BJ (cell line): ENCODE measurements at regions not wholly inside any gene's neighbourhood (a gene's known extent, or its start where the extent isn't known, plus 50 kb on each side); places are given as distances from the start of the nearest gene placed in this dataset.

Source experiments
- CTCF ChIA-PET: fragments of 350-600 bp; formaldehyde crosslinking; extraction: SDS; loops from one replicate; lab custom pipeline; 2021; ENCODE audit warnings: antibody characterized with exemption, inconsistent platforms; lab: Yijun Ruan, JAX
- POLR2A ChIA-PET: fragments of 300-600 bp; sonication (Branson Sonifier 250); formaldehyde crosslinking; extraction: SDS; loops from one replicate; lab custom pipeline; 2021; ENCODE audit warnings: antibody characterized with exemption; lab: Charles Lee
- DNase-seq: peaks from one replicate; pipeline ENCODE4 v3.0.0-alpha.2; 2011; ENCODE audit warnings: low read depth
- H3K27me3 ChIP-seq: 2 replicates; pipeline ENCODE4 v1.6.0; 2011; ENCODE audit warnings: low read length; ENCODE audit not compliant: control insufficient read depth, insufficient read depth
- H3K36me3 ChIP-seq: 2 replicates; pipeline ENCODE4 v1.5.1; 2011; ENCODE audit warnings: low read length; ENCODE audit not compliant: control insufficient read depth, insufficient read depth
- H3K4me3 ChIP-seq: 2 replicates; pipeline ENCODE4 v1.5.1; 2011; ENCODE audit warnings: low read depth, mild to moderate bottlenecking, control low read depth, low read length
- TF ChIP-seq, protein P1 (sequence below): IDR thresholded peaks from 2 replicates; pipeline ENCODE4 v1.5.1; 2011; ENCODE audit warnings: low read depth, mild to moderate bottlenecking, control low read depth, inconsistent platforms, low read length, moderate library complexity; ENCODE audit not compliant: insufficient read depth

DNA sequence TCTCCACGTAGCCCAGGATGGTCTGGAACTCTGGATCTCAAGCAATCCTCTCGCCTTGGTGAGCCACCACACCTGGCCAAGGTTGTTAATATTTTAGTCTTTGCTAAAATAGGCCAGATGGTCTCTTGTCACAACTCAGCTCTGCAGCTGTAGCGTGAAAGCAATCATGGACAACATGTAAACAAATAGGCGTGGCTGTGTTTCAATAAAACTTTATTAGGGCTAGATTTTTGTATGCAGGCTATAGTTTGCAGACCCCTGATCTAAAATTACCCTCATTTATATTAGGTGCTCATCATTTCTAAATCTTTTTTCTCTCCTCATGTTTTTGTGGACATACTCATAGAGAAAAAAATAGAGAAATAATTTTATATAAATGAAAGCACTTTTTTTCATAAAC lies 72.1 kb upstream of the SLC28A3 start:
- POLR2A ChIA-PET = no interaction called here
- Histone ChIP-seq H3K36me3 (no peaks in the 10 kb centered on the region), H3K27me3 (no peaks in the 10 kb centered on the region), H3K4me3 (no peak overlapping the region)
- DNase-seq = no peak
- CTCF ChIA-PET = interaction anchor here (1.9 kb wide), 1 partner anchor 15 kb away, joined by 6 read pairs; no protein-coding TSS in a partner anchor
- TF ChIP-seq, protein P1, sequence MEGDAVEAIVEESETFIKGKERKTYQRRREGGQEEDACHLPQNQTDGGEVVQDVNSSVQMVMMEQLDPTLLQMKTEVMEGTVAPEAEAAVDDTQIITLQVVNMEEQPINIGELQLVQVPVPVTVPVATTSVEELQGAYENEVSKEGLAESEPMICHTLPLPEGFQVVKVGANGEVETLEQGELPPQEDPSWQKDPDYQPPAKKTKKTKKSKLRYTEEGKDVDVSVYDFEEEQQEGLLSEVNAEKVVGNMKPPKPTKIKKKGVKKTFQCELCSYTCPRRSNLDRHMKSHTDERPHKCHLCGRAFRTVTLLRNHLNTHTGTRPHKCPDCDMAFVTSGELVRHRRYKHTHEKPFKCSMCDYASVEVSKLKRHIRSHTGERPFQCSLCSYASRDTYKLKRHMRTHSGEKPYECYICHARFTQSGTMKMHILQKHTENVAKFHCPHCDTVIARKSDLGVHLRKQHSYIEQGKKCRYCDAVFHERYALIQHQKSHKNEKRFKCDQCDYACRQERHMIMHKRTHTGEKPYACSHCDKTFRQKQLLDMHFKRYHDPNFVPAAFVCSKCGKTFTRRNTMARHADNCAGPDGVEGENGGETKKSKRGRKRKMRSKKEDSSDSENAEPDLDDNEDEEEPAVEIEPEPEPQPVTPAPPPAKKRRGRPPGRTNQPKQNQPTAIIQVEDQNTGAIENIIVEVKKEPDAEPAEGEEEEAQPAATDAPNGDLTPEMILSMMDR = no peak

DNA sequence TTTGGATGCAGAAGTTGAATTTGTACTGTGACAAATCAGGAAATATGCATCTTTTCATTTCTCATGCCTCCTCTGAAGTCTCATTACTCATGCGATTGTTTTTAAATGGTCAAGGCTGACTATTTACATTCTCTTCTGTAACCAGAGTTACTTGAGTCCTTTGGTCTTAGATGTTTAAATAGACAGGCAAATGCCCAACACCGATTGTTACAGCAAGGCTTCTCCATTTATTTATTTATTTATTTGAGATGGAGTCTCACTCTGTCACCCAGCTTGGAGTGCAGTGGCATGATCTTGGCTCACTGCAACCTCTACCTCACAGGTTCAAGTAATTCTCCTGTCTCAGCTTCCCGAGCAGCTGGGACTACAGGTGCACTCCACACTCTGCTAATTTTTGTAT lies 72.7 kb upstream of the SLC28A3 start:
- no peak for DNase-seq
- H3K27me3 ChIP-seq = no peaks in the 10 kb centered on the region
- POLR2A ChIA-PET = no interaction called here
- H3K4me3 ChIP-seq = no peak overlapping the region
- H3K36me3 ChIP-seq = no peaks in the 10 kb centered on the region
- CTCF ChIA-PET = interaction anchor here (1.7 to 1.9 kb wide), 2 partner anchors 9 to 16 kb away, joined by 5 to 6 read pairs; no protein-coding TSS in a partner anchor
- TF ChIP-seq, protein P1 = no peak

DNA sequence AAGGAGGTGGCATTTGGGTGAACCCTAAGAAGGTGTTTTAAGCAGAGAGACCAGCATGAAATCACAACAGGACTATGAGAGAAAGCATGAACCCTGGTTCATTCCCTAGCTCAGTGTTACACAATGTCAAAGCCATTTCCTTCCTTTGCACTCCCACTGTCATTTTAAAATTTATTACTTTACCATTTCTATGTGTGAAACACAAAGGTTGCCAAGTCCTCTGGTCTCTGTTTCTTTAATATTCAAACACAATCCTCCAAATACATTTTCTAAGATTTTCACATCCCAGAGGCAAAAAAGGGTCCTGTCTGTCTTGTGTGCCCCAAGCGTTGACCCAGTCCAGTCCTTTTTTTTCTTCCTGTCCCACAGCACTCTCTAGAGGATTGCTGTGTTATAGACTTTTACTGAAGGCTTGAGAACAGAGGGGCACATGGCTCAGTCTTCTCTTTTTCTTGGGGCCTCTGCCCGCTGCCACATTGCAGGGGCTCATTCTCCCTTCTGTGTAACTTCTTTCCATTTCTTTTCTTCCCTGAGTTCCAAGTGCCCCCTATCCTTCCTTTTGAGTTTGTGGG lies 78.6 kb upstream of the SLC28A3 start:
- no peak overlapping the region for H3K4me3 ChIP-seq
- ChIA-PET POLR2A (no interaction called here), CTCF (no interaction called here)
- no peaks in the 10 kb centered on the region for H3K27me3 ChIP-seq
- no peaks in the 10 kb centered on the region for H3K36me3 ChIP-seq
- DNase-seq = no peak
- TF ChIP-seq, protein P1 = no peak

DNA sequence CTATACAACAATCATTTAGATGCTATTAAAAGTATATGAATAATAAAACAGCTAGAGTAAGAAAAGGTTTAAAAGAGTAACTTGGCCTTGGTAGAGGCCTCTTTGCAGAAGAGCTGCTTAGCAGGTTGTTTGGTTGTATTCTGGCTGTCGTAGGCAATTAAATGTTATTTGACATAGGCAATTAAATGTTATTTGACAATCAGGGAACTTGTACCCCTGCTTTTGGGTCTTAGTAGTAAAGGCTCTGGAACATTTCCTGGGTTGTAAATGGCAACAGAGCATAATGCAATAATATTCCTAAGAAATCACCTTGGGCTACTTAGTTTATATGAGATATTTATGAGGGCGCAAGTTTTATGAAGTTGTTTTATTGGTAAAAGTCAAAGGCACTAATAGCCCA lies 84.4 kb upstream of the SLC28A3 start:
- H3K27me3 ChIP-seq = no peaks in the 10 kb centered on the region
- no peak for DNase-seq
- H3K36me3 ChIP-seq = no peaks in the 10 kb centered on the region
- H3K4me3 ChIP-seq = no peak overlapping the region
- TF ChIP-seq, protein P1 = no peak
- ChIA-PET CTCF (interaction anchor here (0.6 to 0.7 kb wide), 3 partner anchors 211 to 996 kb away, joined by 3 read pairs; no protein-coding TSS in a partner anchor), POLR2A (no interaction called here)

DNA sequence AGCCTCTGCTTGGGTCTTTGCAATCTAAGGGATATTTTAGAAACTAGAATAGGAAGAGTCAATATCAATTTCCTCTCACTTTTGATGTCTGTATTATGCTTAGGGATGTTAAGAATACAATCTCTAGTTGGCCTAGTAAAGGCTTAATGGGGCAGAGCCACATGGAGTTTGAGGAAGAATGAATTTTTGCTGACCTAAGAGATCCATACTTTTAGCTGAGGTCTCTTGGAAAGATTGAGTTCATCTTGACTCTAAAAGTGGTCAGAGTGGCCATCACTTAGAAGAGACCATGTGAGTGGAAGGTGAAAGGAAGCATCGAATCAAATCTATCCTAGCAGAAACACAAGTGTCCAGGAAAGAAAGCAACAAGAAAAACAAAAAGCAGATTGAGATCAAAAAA lies 92.2 kb upstream of the SLC28A3 start:
- Histone ChIP-seq H3K36me3 (no peaks in the 10 kb centered on the region), H3K27me3 (no peaks in the 10 kb centered on the region), H3K4me3 (no peak overlapping the region)
- CTCF ChIA-PET = no interaction called here
- no peak for DNase-seq
- TF ChIP-seq, protein P1 = no peak
- POLR2A ChIA-PET = no interaction called here
